ENCODE measurements at regions not wholly inside any gene's neighbourhood (a gene's known extent, or its start where the extent isn't known, plus 50 kb on each side); places are given as distances from the start of the nearest gene placed in this dataset.
"Not testable (repeated sequence)": the region's sequence is repeated elsewhere in the genome, so short reads cannot be mapped to it uniquely, and the experiment has no call there.

- DNase-seq: no peak
- H3K27me3 ChIP-seq (replicated peaks): no peaks in the 10 kb centered on the region
- no peak for TF ChIP-seq CTCF (IDR thresholded peaks at IDR 0.05; ENCODE audit: low read depth, low read length, missing control alignments)
- no peak overlapping the region for H3K4me3 ChIP-seq (ENCODE audit: low read depth, low read length)
- in situ Hi-C loops (cut with HindIII; ENCODE audit: low pct_ligation_motif_present, low sequenced_read_pairs): no loop called here
- no peaks in the 10 kb centered on the region for H3K36me3 ChIP-seq (replicated peaks)
- no peak overlapping the region for H3K27ac ChIP-seq
Measured at GRCh38 chr4:77284036-77284435, 127.0 kb downstream of the CCNG2 start.

- TF ChIP-seq CTCF (IDR thresholded peaks at IDR 0.05; ENCODE audit: low read depth, low read length, missing control alignments): no peak
- H3K4me3 ChIP-seq (ENCODE audit: low read depth, low read length): no peak overlapping the region
- H3K36me3 ChIP-seq (replicated peaks): no peaks in the 10 kb centered on the region
- no peak overlapping the region for H3K27ac ChIP-seq
- no peaks in the 10 kb centered on the region for H3K27me3 ChIP-seq (replicated peaks)
- in situ Hi-C loops (cut with HindIII; ENCODE audit: low pct_ligation_motif_present, low sequenced_read_pairs): no loop called here
- no peak for DNase-seq
Measured at GRCh38 chr4:77286906-77287305, 129.9 kb downstream of the CCNG2 start.

- no peaks in the 10 kb centered on the region for H3K36me3 ChIP-seq (replicated peaks)
- no peak for DNase-seq
- in situ Hi-C loops (cut with HindIII; ENCODE audit: low pct_ligation_motif_present, low sequenced_read_pairs): no loop called here
- no peaks in the 10 kb centered on the region for H3K27me3 ChIP-seq (replicated peaks)
- H3K4me3 ChIP-seq (ENCODE audit: low read depth, low read length): no peak overlapping the region
- TF ChIP-seq CTCF (IDR thresholded peaks at IDR 0.05; ENCODE audit: low read depth, low read length, missing control alignments): no peak
- no peak overlapping the region for H3K27ac ChIP-seq
Measured at GRCh38 chr4:77293426-77293825, 136.4 kb downstream of the CCNG2 start.

GRCh38 chr4:77300996-77301395 is 144.0 kb downstream of the CCNG2 start:
- DNase-seq: peak; percentile 3
- H3K36me3 ChIP-seq (replicated peaks); H3K27ac ChIP-seq; in situ Hi-C loops (cut with HindIII; ENCODE audit: low pct_ligation_motif_present, low sequenced_read_pairs); H3K4me3 ChIP-seq (ENCODE audit: low read depth, low read length); H3K27me3 ChIP-seq (replicated peaks): not testable (repeated sequence)

GRCh38 chr4:77305766-77306165 is 148.8 kb downstream of the CCNG2 start:
- H3K27ac ChIP-seq: no peak overlapping the region
- no peak for TF ChIP-seq CTCF (IDR thresholded peaks at IDR 0.05; ENCODE audit: low read depth, low read length, missing control alignments)
- in situ Hi-C loops (cut with HindIII; ENCODE audit: low pct_ligation_motif_present, low sequenced_read_pairs): no loop called here
- H3K36me3 ChIP-seq (replicated peaks): no peaks in the 10 kb centered on the region
- H3K4me3 ChIP-seq (ENCODE audit: low read depth, low read length): no peak overlapping the region
- no peak for DNase-seq
- H3K27me3 ChIP-seq (replicated peaks): no peaks in the 10 kb centered on the region

- H3K27ac ChIP-seq: no peak overlapping the region
- H3K36me3 ChIP-seq (replicated peaks): no peaks in the 10 kb centered on the region
- H3K4me3 ChIP-seq (ENCODE audit: low read depth, low read length): no peak overlapping the region
- in situ Hi-C loops (cut with HindIII; ENCODE audit: low pct_ligation_motif_present, low sequenced_read_pairs): no loop called here
- H3K27me3 ChIP-seq (replicated peaks): no peaks in the 10 kb centered on the region
- TF ChIP-seq CTCF (IDR thresholded peaks at IDR 0.05; ENCODE audit: low read depth, low read length, missing control alignments): no peak
- no peak for DNase-seq
Measured at GRCh38 chr4:77306496-77306895, 149.5 kb downstream of the CCNG2 start.

Measured in brain microvascular endothelial cell (primary cell).